ENCODE measurements at regions not wholly inside any gene's neighbourhood (a gene's known extent, or its start where the extent isn't known, plus 50 kb on each side); places are given as distances from the start of the nearest gene placed in this dataset.
A peak's percentile ranks its signal among the peaks of the same experiment; 100 is the strongest.

- H3K27ac ChIP-seq, result no peak overlapping the region
- DNase-seq (no peak), ATAC-seq (no peak)
- H3K36me3 ChIP-seq, result no peaks in the 10 kb centered on the region
- H3K4me3 ChIP-seq, result no peak overlapping the region
- H3K27me3 ChIP-seq, result no peaks in the 10 kb centered on the region
- no peaks in the 10 kb centered on the region for H3K4me1 ChIP-seq
- H3K9me3 ChIP-seq, result no peaks in the 10 kb centered on the region
- intact Hi-C loops (cut with DNase I), result no loop called here
- no peak for TF ChIP-seq CTCF (IDR thresholded peaks at IDR 0.05)
Observed at GRCh38 chr2:133760376-133760775, 192.1 kb upstream of the NCKAP5 start.

GRCh38 chr2:133765658-133766057, 197.4 kb upstream of the NCKAP5 start:
- ATAC-seq (peak; percentile 92), DNase-seq (no peak)
- Histone ChIP-seq H3K36me3 (no peaks in the 10 kb centered on the region), H3K27me3 (no peaks in the 10 kb centered on the region), H3K4me1 (peaks cover 5% of the 10 kb centered on the region), H3K27ac (no peak overlapping the region), H3K9me3 (no peaks in the 10 kb centered on the region), H3K4me3 (no peak overlapping the region)
- no peak for TF ChIP-seq CTCF (IDR thresholded peaks at IDR 0.05)
- intact Hi-C loops (cut with DNase I), result no loop called here

- H3K27me3 ChIP-seq, result no peaks in the 10 kb centered on the region
- DNase-seq (no peak), ATAC-seq (no peak)
- TF ChIP-seq CTCF (IDR thresholded peaks at IDR 0.05), result no peak
- H3K4me3 ChIP-seq, result no peak overlapping the region
- peaks cover 5% of the 10 kb centered on the region for H3K4me1 ChIP-seq
- no peak overlapping the region for H3K27ac ChIP-seq
- intact Hi-C loops (cut with DNase I), result no loop called here
- no peaks in the 10 kb centered on the region for H3K9me3 ChIP-seq
- H3K36me3 ChIP-seq, result no peaks in the 10 kb centered on the region
Observed at GRCh38 chr2:133766164-133766832, 198.0 kb upstream of the NCKAP5 start.

DNA sequence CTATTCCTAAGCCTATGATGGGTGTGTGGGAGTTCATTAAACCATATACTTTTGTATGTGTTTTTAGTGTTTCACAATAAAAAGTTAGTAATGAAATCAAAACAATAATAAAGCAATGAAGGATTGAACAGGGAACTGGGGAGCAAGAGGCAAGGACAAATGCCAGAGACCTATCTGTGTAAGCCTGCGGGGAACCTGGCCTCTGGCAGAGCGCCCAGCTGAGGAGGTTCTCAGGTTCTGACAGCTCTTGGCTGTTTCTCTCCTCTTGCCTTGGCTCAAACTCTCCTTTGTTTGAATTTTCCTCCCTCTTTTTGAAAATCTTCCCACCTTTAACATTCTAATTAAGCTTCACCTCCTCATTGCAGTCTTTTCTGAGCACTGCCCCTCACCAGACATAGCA, 200.0 kb upstream of the NCKAP5 start:
- TF ChIP-seq CTCF (IDR thresholded peaks at IDR 0.05), result no peak
- peaks cover 5% of the 10 kb centered on the region for H3K4me1 ChIP-seq
- DNase-seq, result no peak
- intact Hi-C loops (cut with DNase I), result no loop called here
- no peaks in the 10 kb centered on the region for H3K9me3 ChIP-seq
- H3K27ac ChIP-seq, result no peak overlapping the region
- H3K36me3 ChIP-seq, result no peaks in the 10 kb centered on the region
- no peak overlapping the region for H3K4me3 ChIP-seq
- ATAC-seq, result no peak
- no peaks in the 10 kb centered on the region for H3K27me3 ChIP-seq

- DNase-seq, result no peak
- no peak for TF ChIP-seq CTCF (IDR thresholded peaks at IDR 0.05)
- Histone ChIP-seq H3K4me3 (no peak overlapping the region), H3K9me3 (no peaks in the 10 kb centered on the region), H3K27me3 (no peaks in the 10 kb centered on the region), H3K4me1 (peaks cover 5% of the 10 kb centered on the region), H3K27ac (no peak overlapping the region), H3K36me3 (no peaks in the 10 kb centered on the region)
- ATAC-seq, result no peak
- intact Hi-C loops (cut with DNase I), result no loop called here
Observed at GRCh38 chr2:133768658-133769435, 200.6 kb upstream of the NCKAP5 start.
